BE2C (cell line): ENCODE measurements at regions not wholly inside any gene's neighbourhood (a gene's known extent, or its start where the extent isn't known, plus 50 kb on each side); places are given as distances from the start of the nearest gene placed in this dataset.
A peak's percentile ranks its signal among the peaks of the same experiment; 100 is the strongest.

Experiments
- DNase-seq: peaks from one replicate; pipeline ENCODE4 v3.0.0-alpha.2; 2020
- H3K27me3 ChIP-seq: fragments of 250-450 bp; sonication (Bioruptor Pico); 2 replicates; pipeline ENCODE4 v1.5.1; 2020; ENCODE audit warnings: mild to moderate bottlenecking
- H3K36me3 ChIP-seq: fragments of 250-450 bp; sonication (Bioruptor Pico); 2 replicates; pipeline ENCODE4 v1.5.1; 2020; ENCODE audit warnings: mild to moderate bottlenecking
- H3K4me1 ChIP-seq: fragments of 250-450 bp; sonication (Bioruptor Pico); 2 replicates; pipeline ENCODE4 v1.5.1; 2020
- H3K4me3 ChIP-seq: 2 replicates; pipeline ENCODE4 v1.5.1; 2011; ENCODE audit warnings: low read depth, low read length
- H3K9me3 ChIP-seq: fragments of 250-450 bp; sonication (Bioruptor Pico); 2 replicates; pipeline ENCODE4 v1.5.1; 2020
- TF ChIP-seq, protein P1 (sequence below): IDR thresholded peaks from 2 replicates; pipeline ENCODE4 v1.5.1; 2012; ENCODE audit warnings: mild to moderate bottlenecking, low read depth, low read length

DNA sequence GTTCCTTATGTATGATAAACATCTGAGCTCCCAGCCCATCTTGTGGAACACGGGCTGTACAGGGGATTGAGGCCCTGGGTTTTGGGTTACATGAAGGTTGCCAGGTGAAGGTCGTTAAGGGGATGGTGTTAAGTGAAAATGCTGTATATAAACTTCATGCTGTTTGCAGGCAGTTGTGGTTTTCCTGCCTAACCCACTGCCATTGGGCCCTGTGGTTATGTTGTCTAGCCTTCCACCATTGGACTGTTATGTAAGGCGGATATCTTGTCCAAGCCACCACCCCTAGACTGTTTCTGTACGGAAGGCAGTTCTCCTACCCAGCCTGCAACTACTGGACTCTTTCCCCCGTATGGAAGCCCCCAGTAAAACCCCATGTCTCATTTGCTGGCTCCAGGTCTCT lies 246.1 kb downstream of the KIF4B start:
- TF ChIP-seq, protein P1, sequence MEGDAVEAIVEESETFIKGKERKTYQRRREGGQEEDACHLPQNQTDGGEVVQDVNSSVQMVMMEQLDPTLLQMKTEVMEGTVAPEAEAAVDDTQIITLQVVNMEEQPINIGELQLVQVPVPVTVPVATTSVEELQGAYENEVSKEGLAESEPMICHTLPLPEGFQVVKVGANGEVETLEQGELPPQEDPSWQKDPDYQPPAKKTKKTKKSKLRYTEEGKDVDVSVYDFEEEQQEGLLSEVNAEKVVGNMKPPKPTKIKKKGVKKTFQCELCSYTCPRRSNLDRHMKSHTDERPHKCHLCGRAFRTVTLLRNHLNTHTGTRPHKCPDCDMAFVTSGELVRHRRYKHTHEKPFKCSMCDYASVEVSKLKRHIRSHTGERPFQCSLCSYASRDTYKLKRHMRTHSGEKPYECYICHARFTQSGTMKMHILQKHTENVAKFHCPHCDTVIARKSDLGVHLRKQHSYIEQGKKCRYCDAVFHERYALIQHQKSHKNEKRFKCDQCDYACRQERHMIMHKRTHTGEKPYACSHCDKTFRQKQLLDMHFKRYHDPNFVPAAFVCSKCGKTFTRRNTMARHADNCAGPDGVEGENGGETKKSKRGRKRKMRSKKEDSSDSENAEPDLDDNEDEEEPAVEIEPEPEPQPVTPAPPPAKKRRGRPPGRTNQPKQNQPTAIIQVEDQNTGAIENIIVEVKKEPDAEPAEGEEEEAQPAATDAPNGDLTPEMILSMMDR, result no peak
- Histone ChIP-seq H3K4me1 (no peaks in the 10 kb centered on the region), H3K9me3 (no peaks in the 10 kb centered on the region)

DNA sequence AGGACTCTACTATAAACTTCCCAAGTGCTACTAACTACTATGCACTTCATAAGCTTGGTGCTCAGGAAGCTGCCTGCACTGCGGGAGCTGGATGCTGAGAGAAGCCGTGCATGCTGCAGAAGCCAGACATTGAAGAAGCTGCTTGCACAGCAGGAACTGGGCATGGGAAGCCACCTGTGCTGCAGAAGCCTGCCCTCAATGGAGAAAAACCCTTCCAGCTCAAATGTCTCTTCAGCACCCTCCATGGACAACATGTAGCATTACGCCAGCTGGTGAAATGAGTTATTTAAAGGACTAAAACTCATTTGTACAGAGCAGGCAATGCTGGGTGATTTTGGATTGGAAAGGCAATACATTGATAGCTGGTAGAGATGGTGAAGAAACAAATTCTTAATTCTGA lies 247.2 kb downstream of the KIF4B start:
- DNase-seq, result no peak
- H3K9me3 ChIP-seq, result no peaks in the 10 kb centered on the region
- TF ChIP-seq, protein P1, result peak; percentile 26
- no peaks in the 10 kb centered on the region for H3K27me3 ChIP-seq
- no peaks in the 10 kb centered on the region for H3K4me1 ChIP-seq
- H3K36me3 ChIP-seq, result no peaks in the 10 kb centered on the region
- H3K4me3 ChIP-seq, result no peak overlapping the region

More for the DNA sequence above, 246.1 kb downstream of the KIF4B start:
- Histone ChIP-seq H3K36me3 (no peaks in the 10 kb centered on the region), H3K4me3 (no peak overlapping the region), H3K27me3 (no peaks in the 10 kb centered on the region)
- DNase-seq, result no peak

DNA sequence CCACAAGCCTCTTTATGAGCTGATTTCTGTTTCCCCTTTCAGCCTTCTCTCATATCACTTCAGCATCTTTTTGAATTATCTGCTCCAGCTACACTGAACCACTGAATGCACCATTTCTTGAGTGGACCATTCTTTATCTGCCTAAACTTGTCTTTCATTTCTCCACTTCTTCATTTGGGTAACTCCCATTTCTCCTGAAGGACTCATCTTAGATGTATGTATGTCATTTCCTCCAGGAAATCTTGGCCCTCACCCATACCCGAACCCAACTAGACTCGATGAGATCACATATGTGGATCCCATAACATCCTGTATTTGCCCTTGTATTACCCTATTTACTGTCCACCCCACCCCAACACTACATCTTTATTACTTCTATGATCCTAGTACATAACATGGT lies 249.8 kb downstream of the KIF4B start:
- Histone ChIP-seq H3K27me3 (no peaks in the 10 kb centered on the region), H3K4me3 (no peak overlapping the region), H3K36me3 (no peaks in the 10 kb centered on the region), H3K4me1 (no peaks in the 10 kb centered on the region), H3K9me3 (no peaks in the 10 kb centered on the region)
- TF ChIP-seq, protein P1, result no peak
- DNase-seq, result no peak

DNA sequence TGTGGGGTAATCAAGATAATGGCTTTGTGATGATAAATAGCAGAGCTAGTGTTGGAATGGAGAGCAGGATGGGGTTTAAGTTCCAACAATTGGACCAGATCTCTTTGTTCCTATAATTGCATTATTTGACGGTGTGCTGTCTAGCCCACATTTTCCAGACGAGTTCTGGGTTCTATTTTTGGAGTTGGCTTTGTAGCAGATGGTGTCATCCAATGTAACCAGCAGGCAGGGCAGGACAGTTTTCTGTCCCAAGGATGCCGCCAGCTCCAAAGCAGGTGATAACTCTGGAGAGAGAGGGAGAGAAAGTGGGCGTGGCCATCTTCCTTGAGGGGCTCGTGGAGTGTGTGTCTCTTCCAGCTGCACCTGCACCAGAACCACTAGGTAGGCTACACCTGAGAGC lies 251.3 kb downstream of the KIF4B start:
- DNase-seq, result no peak
- H3K4me1 ChIP-seq, result no peaks in the 10 kb centered on the region; the same call in 1 of the 2 replicates
- no peak overlapping the region for H3K4me3 ChIP-seq
- no peaks in the 10 kb centered on the region for H3K9me3 ChIP-seq
- TF ChIP-seq, protein P1, result no peak
- H3K27me3 ChIP-seq, result no peaks in the 10 kb centered on the region
- no peaks in the 10 kb centered on the region for H3K36me3 ChIP-seq

DNA sequence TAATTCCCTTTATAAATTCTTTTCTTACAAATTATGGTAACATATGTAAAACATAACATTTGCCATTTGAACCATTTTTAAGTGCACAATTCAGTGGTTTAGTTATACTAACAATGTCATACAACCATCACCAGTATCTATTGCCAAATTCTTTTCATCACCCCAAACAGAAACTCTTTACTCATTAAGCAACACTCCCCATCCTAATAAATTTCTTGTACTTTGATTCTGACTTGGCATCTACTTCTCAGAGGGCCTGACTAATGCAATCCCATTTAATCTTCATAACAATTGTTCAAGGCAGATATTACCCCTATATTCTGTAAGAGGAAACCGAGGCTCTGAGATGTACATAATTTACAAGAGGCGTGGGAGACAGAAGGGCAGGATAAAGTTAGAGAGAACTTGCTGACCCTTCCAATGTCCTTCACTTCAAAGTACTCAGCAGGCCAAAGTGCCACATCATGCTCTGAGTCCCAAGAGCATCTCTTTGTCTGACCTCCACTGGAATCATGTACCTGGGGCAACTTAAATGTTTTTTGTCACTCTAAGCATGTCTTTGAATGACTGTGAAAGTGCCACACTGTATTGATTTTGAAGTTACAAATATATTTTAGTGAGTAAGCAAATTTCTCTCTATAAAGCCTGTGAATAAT lies 255.3 kb downstream of the KIF4B start:
- no peaks in the 10 kb centered on the region for H3K27me3 ChIP-seq
- TF ChIP-seq, protein P1, result no peak
- H3K4me1 ChIP-seq, result no peaks in the 10 kb centered on the region; the same call in 1 of the 2 replicates
- no peak overlapping the region for H3K4me3 ChIP-seq
- no peaks in the 10 kb centered on the region for H3K36me3 ChIP-seq
- H3K9me3 ChIP-seq, result no peaks in the 10 kb centered on the region
- DNase-seq, result no peak

DNA sequence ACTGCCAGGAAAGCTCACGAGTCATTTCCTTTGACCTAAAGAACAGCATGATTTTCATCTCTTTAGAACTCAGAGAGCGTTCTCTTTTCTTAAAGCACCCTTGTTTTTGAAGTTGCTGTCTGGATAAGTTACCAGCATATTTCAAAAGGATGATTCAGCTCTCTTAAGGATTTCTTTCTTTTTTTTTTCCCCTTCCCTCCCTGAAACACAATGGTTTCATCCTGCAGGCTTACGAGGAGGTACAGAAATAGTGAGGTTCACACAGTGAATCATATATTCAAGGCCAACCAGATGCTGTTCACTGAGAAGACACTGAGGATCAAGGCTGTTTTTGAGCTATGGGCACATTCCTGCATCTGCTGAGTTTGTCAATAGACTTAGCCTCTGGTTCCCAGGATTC lies 257.2 kb downstream of the KIF4B start:
- DNase-seq, result no peak
- H3K9me3 ChIP-seq, result no peaks in the 10 kb centered on the region
- no peaks in the 10 kb centered on the region for H3K27me3 ChIP-seq
- no peak overlapping the region for H3K4me3 ChIP-seq
- H3K36me3 ChIP-seq, result no peaks in the 10 kb centered on the region
- TF ChIP-seq, protein P1, result no peak
- H3K4me1 ChIP-seq, result no peaks in the 10 kb centered on the region; the same call in 1 of the 2 replicates
